ENCODE measurements at regions not wholly inside any gene's neighbourhood (a gene's known extent, or its start where the extent isn't known, plus 50 kb on each side); places are given as distances from the start of the nearest gene placed in this dataset.

GRCh38 chr3:72289692-72290071, 504.7 kb upstream of the PROK2 start:
- TF ChIP-seq EZH2 (IDR thresholded peaks at IDR 0.05) (no peak), CTCF (IDR thresholded peaks at IDR 0.05) (no peak)
